Lower leg skin (tissue), 4 donors: ENCODE measurements at regions not wholly inside any gene's neighbourhood (a gene's known extent, or its start where the extent isn't known, plus 50 kb on each side); places are given as distances from the start of the nearest gene placed in this dataset.

Experiments
- DNase-seq, 2 donors: peaks; one replicate each; pipeline ENCODE4 v3.0.0-alpha.2; 2019; ENCODE audit warnings: low spot score in 2 of 2
- H3K4me3 ChIP-seq: fragments of 200-600 bp; sonication (generic); 2 replicates; pipeline ENCODE4 v1.5.1; 2017; ENCODE audit warnings: mild to moderate bottlenecking, low read depth; ENCODE audit not compliant: poor library complexity, severe bottlenecking
- CTCF ChIP-seq, 3 donors: fragments of 450-650 bp; IDR thresholded peaks; one replicate each; pipeline ENCODE4 v1.5.1; 2016; ENCODE audit warnings: antibody characterized with exemption in 3 of 3, mild to moderate bottlenecking in 3 of 3, moderate library complexity in 2 of 3
- POLR2A ChIP-seq, 2 donors: fragments of 450-650 bp; IDR thresholded peaks; one replicate each; pipeline ENCODE4 v1.6.1; 2016 to 2017; ENCODE audit warnings: antibody characterized with exemption in 2 of 2, mild to moderate bottlenecking in 1 of 2, moderate library complexity in 1 of 2
- WGBS, 2 donors: methylation state at CpG; one replicate each; pipeline ENCODE4 v1.1.5; 2018; 5-methylcytosine and 5-hydroxymethylcytosine counted together
- intact Hi-C: fragments of 100-400 bp; cut with DNase I; formaldehyde crosslinking; loops from one replicate; pipeline ENCODE4 v1.15.0; 2023; ENCODE audit warnings: low total_unique reads

- intact Hi-C loops: no loop called here
- DNase-seq: no peak
- H3K4me3 ChIP-seq: no peak overlapping the region
- 41 to 48% methylated on average over 20 to 21 of the region's 21 CpGs for WGBS, 2 donors
- TF ChIP-seq CTCF (IDR thresholded peaks at IDR 0.05) (no peak), POLR2A (IDR thresholded peaks at IDR 0.05) (no peak)
Observed at GRCh38 chr22:46092670-46093410, 57.5 kb upstream of the PPARA start.

GRCh38 chr22:46093796-46094195 is 56.5 kb upstream of the PPARA start:
- DNase-seq: no peak
- TF ChIP-seq CTCF (IDR thresholded peaks at IDR 0.05) (no peak), POLR2A (IDR thresholded peaks at IDR 0.05) (no peak)
- intact Hi-C loops: no loop called here
- 49 to 60% methylated on average over 5 of the region's 5 CpGs for WGBS, 2 donors
- no peak overlapping the region for H3K4me3 ChIP-seq

GRCh38 chr22:46094676-46095075 is 55.6 kb upstream of the PPARA start:
- no peak for DNase-seq
- no peak for TF ChIP-seq CTCF (IDR thresholded peaks at IDR 0.05)
- intact Hi-C loops: no loop called here
- 67 to 89% methylated on average over 5 to 8 of the region's 8 CpGs for WGBS, 2 donors
- H3K4me3 ChIP-seq: no peak overlapping the region

- intact Hi-C loops: no loop called here
- TF ChIP-seq POLR2A (IDR thresholded peaks at IDR 0.05) (no peak), CTCF (IDR thresholded peaks at IDR 0.05) (no peak)
- no peak overlapping the region for H3K4me3 ChIP-seq
- DNase-seq: no peak
- WGBS, 2 donors: 63 to 72% methylated on average over 9 of the region's 9 CpGs
Observed at GRCh38 chr22:46096051-46096450, 54.3 kb upstream of the PPARA start.

GRCh38 chr22:46096706-46097230 is 53.6 kb upstream of the PPARA start:
- DNase-seq: no peak
- no peak overlapping the region for H3K4me3 ChIP-seq
- TF ChIP-seq CTCF (IDR thresholded peaks at IDR 0.05): no peak
- no peak for TF ChIP-seq POLR2A (IDR thresholded peaks at IDR 0.05)
- 74 to 79% methylated on average over 8 to 14 of the region's 14 CpGs for WGBS, 2 donors
- intact Hi-C loops: no loop called here
